Panc1 (cell line): ENCODE measurements at regions not wholly inside any gene's neighbourhood (a gene's known extent, or its start where the extent isn't known, plus 50 kb on each side); places are given as distances from the start of the nearest gene placed in this dataset.

Experiments used
- ATAC-seq: fragments of 200-7000 bp; cut with Tn5 transposase; 2 replicates; pipeline ENCODE4 v1.9.1; 2020; ENCODE audit warnings: mild to moderate bottlenecking, moderate library complexity
- BruUV-seq: library from RNA; stranded (reverse); fragments of 400-500 nt; replicated peaks from 2 replicates; lab custom pipeline; 2021; lab: Mats Ljungman, UMichigan
- CTCF ChIA-PET: fragments of 300-600 bp; sonication (Branson Sonifier 250); formaldehyde crosslinking; loops from one replicate; lab custom pipeline; 2022; ENCODE audit warnings: antibody characterized with exemption; lab: Charles Lee
- POLR2A ChIA-PET: fragments of 300-600 bp; sonication (Branson Sonifier 250); formaldehyde crosslinking; loops from one replicate; lab custom pipeline; 2022; ENCODE audit warnings: antibody characterized with exemption; lab: Charles Lee
- DNase-seq: peaks from one replicate; pipeline ENCODE4 v3.0.0-alpha.2; 2010; ENCODE audit warnings: low read depth, low spot score
- H3K27ac ChIP-seq: 2 replicates; pipeline ENCODE4 v1.5.1; 2011; ENCODE audit warnings: mild to moderate bottlenecking, low read length, inconsistent platforms
- H3K27me3 ChIP-seq: fragments of 200-500 bp; sonication (Bioruptor generic); 2 replicates; pipeline ENCODE4 v1.6.0; 2014; ENCODE audit warnings: low read length, inconsistent platforms; ENCODE audit not compliant: control insufficient read depth, insufficient read depth
- H3K36me3 ChIP-seq: fragments of 200-500 bp; sonication (Bioruptor generic); 2 replicates; pipeline ENCODE4 v1.5.1; 2014; ENCODE audit warnings: inconsistent platforms, mild to moderate bottlenecking, low read length, moderate library complexity; ENCODE audit not compliant: control insufficient read depth, insufficient read depth
- H3K4me1 ChIP-seq: 2 replicates; pipeline ENCODE4 v1.5.1; 2011; ENCODE audit warnings: inconsistent platforms, mild to moderate bottlenecking, low read length, moderate library complexity; ENCODE audit not compliant: control insufficient read depth, insufficient read depth
- H3K4me3 ChIP-seq, 2 experiments: 2 replicates each; pipeline ENCODE4 v1.5.1; 2011 to 2012; ENCODE audit warnings: low read depth in 2 of 2, low read length in 2 of 2, mild to moderate bottlenecking in 2 of 2, inconsistent platforms in 1 of 2, moderate library complexity in 1 of 2
- H3K9me3 ChIP-seq: fragments of 200-500 bp; sonication (Bioruptor generic); 2 replicates; pipeline ENCODE4 v1.5.1; 2014; ENCODE audit warnings: low read depth, mild to moderate bottlenecking, inconsistent platforms, low read length, moderate library complexity; ENCODE audit not compliant: control insufficient read depth, insufficient read depth
- POLR2AphosphoS5 ChIP-seq: IDR thresholded peaks from 2 replicates; pipeline ENCODE4 v1.6.1; 2012; ENCODE audit warnings: mild to moderate bottlenecking, low read depth, low read length, moderate library complexity
- SIN3A ChIP-seq: IDR thresholded peaks from 2 replicates; pipeline ENCODE4 v1.6.1; 2012; ENCODE audit warnings: low read depth, mild to moderate bottlenecking, low read length, moderate library complexity, borderline replicate concordance; ENCODE audit not compliant: insufficient read depth
- TCF7L2 ChIP-seq: IDR thresholded peaks from 2 replicates; pipeline ENCODE4 v1.6.1; 2011; ENCODE audit warnings: mild to moderate bottlenecking, low read depth, low read length, inconsistent platforms
- in situ Hi-C: cut with HindIII; loops from 2 replicates; pipeline ENCODE4 v1.10.0; 2016; ENCODE audit warnings: low sequenced_read_pairs, low pct_unique_long_range_greater_than_20kb
- intact Hi-C: fragments of 100-400 bp; cut with micrococcal nuclease; formaldehyde crosslinking; loops from one replicate; pipeline ENCODE4 v1.10.0; 2022; ENCODE audit not compliant: unreplicated experiment
- TF ChIP-seq, protein P1 (sequence below): fragments of 450-650 bp; IDR thresholded peaks from 2 replicates; pipeline ENCODE4 v1.5.1; 2017; ENCODE audit warnings: mild to moderate bottlenecking
- TF ChIP-seq, protein P2 (sequence below), 2 experiments: IDR thresholded peaks; 2 replicates each; pipeline ENCODE4 v1.6.1; 2011 to 2012; ENCODE audit warnings: low read depth in 2 of 2, control low read depth in 1 of 2, low read length in 1 of 2, mild to moderate bottlenecking in 1 of 2, moderate library complexity in 1 of 2; ENCODE audit not compliant: insufficient read depth in 1 of 2

DNA sequence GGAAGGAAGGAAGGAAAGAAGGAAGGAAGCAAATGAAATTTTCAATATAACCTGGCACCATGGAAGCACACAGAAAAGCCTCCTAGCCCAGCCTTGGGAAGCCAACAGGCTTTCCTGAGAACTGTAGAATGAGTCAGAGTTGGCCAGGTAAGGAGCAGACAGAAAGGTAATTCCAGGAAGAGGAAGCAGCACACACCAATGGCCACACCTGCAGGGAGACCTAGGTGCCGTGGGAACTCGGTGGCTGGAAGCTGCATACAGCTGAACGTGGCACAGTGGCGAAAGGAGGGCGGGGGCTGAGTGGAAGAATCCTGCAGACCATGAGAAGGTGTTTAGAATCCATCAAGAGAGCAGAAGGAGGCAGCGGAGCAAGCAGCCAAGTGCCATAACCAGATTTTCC is 224.8 kb upstream of the RREB1 start:
- intact Hi-C loops, result no loop called here
- DNase-seq (no peak), ATAC-seq (no peak)
- BruUV-seq, result no TSS peak
- POLR2A ChIA-PET, result no interaction called here
- TF ChIP-seq POLR2AphosphoS5 (no peak), TCF7L2 (no peak)
- H3K36me3 ChIP-seq, result no peaks in the 10 kb centered on the region
- H3K9me3 ChIP-seq, result no peaks in the 10 kb centered on the region
- no peak overlapping the region for H3K4me3 ChIP-seq
- no peak overlapping the region for H3K27ac ChIP-seq
- CTCF ChIA-PET, result no interaction called here
- in situ Hi-C loops, result no loop called here
- H3K4me1 ChIP-seq, result no peaks in the 10 kb centered on the region
- no peaks in the 10 kb centered on the region for H3K27me3 ChIP-seq

- no peaks in the 10 kb centered on the region for H3K9me3 ChIP-seq
- TF ChIP-seq, protein P1, sequence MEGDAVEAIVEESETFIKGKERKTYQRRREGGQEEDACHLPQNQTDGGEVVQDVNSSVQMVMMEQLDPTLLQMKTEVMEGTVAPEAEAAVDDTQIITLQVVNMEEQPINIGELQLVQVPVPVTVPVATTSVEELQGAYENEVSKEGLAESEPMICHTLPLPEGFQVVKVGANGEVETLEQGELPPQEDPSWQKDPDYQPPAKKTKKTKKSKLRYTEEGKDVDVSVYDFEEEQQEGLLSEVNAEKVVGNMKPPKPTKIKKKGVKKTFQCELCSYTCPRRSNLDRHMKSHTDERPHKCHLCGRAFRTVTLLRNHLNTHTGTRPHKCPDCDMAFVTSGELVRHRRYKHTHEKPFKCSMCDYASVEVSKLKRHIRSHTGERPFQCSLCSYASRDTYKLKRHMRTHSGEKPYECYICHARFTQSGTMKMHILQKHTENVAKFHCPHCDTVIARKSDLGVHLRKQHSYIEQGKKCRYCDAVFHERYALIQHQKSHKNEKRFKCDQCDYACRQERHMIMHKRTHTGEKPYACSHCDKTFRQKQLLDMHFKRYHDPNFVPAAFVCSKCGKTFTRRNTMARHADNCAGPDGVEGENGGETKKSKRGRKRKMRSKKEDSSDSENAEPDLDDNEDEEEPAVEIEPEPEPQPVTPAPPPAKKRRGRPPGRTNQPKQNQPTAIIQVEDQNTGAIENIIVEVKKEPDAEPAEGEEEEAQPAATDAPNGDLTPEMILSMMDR, result no peak
- TF ChIP-seq POLR2AphosphoS5 (no peak), TCF7L2 (no peak), SIN3A (no peak)
- TF ChIP-seq, protein P2, sequence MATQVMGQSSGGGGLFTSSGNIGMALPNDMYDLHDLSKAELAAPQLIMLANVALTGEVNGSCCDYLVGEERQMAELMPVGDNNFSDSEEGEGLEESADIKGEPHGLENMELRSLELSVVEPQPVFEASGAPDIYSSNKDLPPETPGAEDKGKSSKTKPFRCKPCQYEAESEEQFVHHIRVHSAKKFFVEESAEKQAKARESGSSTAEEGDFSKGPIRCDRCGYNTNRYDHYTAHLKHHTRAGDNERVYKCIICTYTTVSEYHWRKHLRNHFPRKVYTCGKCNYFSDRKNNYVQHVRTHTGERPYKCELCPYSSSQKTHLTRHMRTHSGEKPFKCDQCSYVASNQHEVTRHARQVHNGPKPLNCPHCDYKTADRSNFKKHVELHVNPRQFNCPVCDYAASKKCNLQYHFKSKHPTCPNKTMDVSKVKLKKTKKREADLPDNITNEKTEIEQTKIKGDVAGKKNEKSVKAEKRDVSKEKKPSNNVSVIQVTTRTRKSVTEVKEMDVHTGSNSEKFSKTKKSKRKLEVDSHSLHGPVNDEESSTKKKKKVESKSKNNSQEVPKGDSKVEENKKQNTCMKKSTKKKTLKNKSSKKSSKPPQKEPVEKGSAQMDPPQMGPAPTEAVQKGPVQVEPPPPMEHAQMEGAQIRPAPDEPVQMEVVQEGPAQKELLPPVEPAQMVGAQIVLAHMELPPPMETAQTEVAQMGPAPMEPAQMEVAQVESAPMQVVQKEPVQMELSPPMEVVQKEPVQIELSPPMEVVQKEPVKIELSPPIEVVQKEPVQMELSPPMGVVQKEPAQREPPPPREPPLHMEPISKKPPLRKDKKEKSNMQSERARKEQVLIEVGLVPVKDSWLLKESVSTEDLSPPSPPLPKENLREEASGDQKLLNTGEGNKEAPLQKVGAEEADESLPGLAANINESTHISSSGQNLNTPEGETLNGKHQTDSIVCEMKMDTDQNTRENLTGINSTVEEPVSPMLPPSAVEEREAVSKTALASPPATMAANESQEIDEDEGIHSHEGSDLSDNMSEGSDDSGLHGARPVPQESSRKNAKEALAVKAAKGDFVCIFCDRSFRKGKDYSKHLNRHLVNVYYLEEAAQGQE (IDR thresholded peaks at IDR 0.05; ENCODE audit: insufficient read depth in 1 of 2, low read depth in 2 of 2, low read length in 1 of 2), result no peak
- no peak overlapping the region for H3K4me3 ChIP-seq
- no peaks in the 10 kb centered on the region for H3K36me3 ChIP-seq
- CTCF ChIA-PET, result no interaction called here
- H3K27ac ChIP-seq, result no peak overlapping the region
- in situ Hi-C loops, result no loop called here
- intact Hi-C loops, result no loop called here
- no peaks in the 10 kb centered on the region for H3K27me3 ChIP-seq
- POLR2A ChIA-PET, result no interaction called here
- no peaks in the 10 kb centered on the region for H3K4me1 ChIP-seq
- no TSS peak for BruUV-seq
- ATAC-seq (no peak), DNase-seq (no peak)
Observed at GRCh38 chr6:6884193-6884627, 223.6 kb upstream of the RREB1 start.

DNA sequence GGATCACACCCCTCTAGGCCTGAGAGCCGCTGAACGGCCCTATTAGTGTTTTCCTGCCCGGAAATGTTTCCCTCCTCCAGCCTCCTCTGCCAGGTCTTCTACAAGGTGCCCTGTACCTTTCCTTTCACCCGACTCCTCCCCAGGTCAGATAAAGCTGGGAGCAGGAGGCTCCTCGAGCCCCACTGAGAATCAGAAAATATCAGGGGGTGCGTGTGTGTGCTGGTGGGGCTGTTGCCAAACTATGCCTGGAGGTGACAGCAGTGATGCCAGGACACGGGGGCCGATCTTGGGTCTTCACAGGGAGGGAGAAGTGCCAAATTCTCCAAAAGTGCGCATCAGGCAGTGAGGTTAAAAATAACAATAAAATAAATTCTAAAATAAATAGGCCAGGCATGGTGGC is 222.8 kb upstream of the RREB1 start:
- H3K4me3 ChIP-seq, result no peak overlapping the region
- DNase-seq (no peak), ATAC-seq (no peak)
- no peak overlapping the region for H3K27ac ChIP-seq
- no peaks in the 10 kb centered on the region for H3K9me3 ChIP-seq
- H3K36me3 ChIP-seq, result no peaks in the 10 kb centered on the region
- no TSS peak for BruUV-seq
- TF ChIP-seq SIN3A (no peak), TCF7L2 (no peak), POLR2AphosphoS5 (no peak)
- TF ChIP-seq, protein P2 (IDR thresholded peaks at IDR 0.05; ENCODE audit: insufficient read depth in 1 of 2, low read depth in 2 of 2, low read length in 1 of 2), result no peak
- TF ChIP-seq, protein P1, result no peak
- no peaks in the 10 kb centered on the region for H3K27me3 ChIP-seq
- POLR2A ChIA-PET, result no interaction called here
- intact Hi-C loops (no loop called here), in situ Hi-C loops (no loop called here)
- no peaks in the 10 kb centered on the region for H3K4me1 ChIP-seq
- CTCF ChIA-PET, result no interaction called here
